ENCODE measurements at regions not wholly inside any gene's neighbourhood (a gene's known extent, or its start where the extent isn't known, plus 50 kb on each side); places are given as distances from the start of the nearest gene placed in this dataset.

GRCh38 chr4:23134331-23134730 is 441.6 kb downstream of the GBA3 start:
- H3K4me3 ChIP-seq (ENCODE audit: low read length in 3 of 3), result no peak overlapping the region
- no peaks in the 10 kb centered on the region for H3K27me3 ChIP-seq (ENCODE audit: control insufficient read depth, insufficient read depth, low read length)
- H3K36me3 ChIP-seq (ENCODE audit: control insufficient read depth in 2 of 3, insufficient read depth in 3 of 3, low read length in 3 of 3), result no peaks in the 10 kb centered on the region
- TF ChIP-seq CTCF (IDR thresholded peaks at IDR 0.05; ENCODE audit: borderline replicate concordance, extremely low read depth, insufficient read depth), result no peak
- DNase-seq (no peak), FAIRE-seq (no peak)
- intact Hi-C loops (cut with DNase I), result no loop called here
- no peaks in the 10 kb centered on the region for H3K9me3 ChIP-seq (ENCODE audit: control insufficient read depth in 2 of 3, insufficient read depth in 1 of 3, low read length in 3 of 3)
- no peaks in the 10 kb centered on the region for H3K4me1 ChIP-seq (ENCODE audit: control insufficient read depth in 2 of 3, insufficient read depth in 2 of 3, low read depth in 1 of 3, low read length in 3 of 3)
- no peak overlapping the region for H3K27ac ChIP-seq (ENCODE audit: low read depth in 2 of 2, low read length in 2 of 2)
- H3K9ac ChIP-seq (ENCODE audit: low read length in 3 of 3), result no peak overlapping the region

GRCh38 chr4:23130845-23131244 is 438.1 kb downstream of the GBA3 start:
- Histone ChIP-seq H3K27ac (ENCODE audit: low read depth in 2 of 2, low read length in 2 of 2) (no peak overlapping the region), H3K36me3 (ENCODE audit: control insufficient read depth in 2 of 3, insufficient read depth in 3 of 3, low read length in 3 of 3) (no peaks in the 10 kb centered on the region), H3K9me3 (ENCODE audit: control insufficient read depth in 2 of 3, insufficient read depth in 1 of 3, low read length in 3 of 3) (no peaks in the 10 kb centered on the region), H3K27me3 (ENCODE audit: control insufficient read depth, insufficient read depth, low read length) (no peaks in the 10 kb centered on the region), H3K4me3 (ENCODE audit: low read length in 3 of 3) (no peak overlapping the region), H3K4me1 (ENCODE audit: control insufficient read depth in 2 of 3, insufficient read depth in 2 of 3, low read depth in 1 of 3, low read length in 3 of 3) (no peaks in the 10 kb centered on the region), H3K9ac (ENCODE audit: low read length in 3 of 3) (no peak overlapping the region)
- FAIRE-seq, result no peak
- intact Hi-C loops (cut with DNase I), result no loop called here
- no peak for DNase-seq
- no peak for TF ChIP-seq CTCF (IDR thresholded peaks at IDR 0.05; ENCODE audit: borderline replicate concordance, extremely low read depth, insufficient read depth)

GRCh38 chr4:23125118-23125517 is 432.4 kb downstream of the GBA3 start:
- Histone ChIP-seq H3K36me3 (ENCODE audit: control insufficient read depth in 2 of 3, insufficient read depth in 3 of 3, low read length in 3 of 3) (no peaks in the 10 kb centered on the region), H3K9ac (ENCODE audit: low read length in 3 of 3) (no peak overlapping the region), H3K4me1 (ENCODE audit: control insufficient read depth in 2 of 3, insufficient read depth in 2 of 3, low read depth in 1 of 3, low read length in 3 of 3) (no peaks in the 10 kb centered on the region), H3K4me3 (ENCODE audit: low read length in 3 of 3) (no peak overlapping the region), H3K27ac (ENCODE audit: low read depth in 2 of 2, low read length in 2 of 2) (no peak overlapping the region), H3K27me3 (ENCODE audit: control insufficient read depth, insufficient read depth, low read length) (no peaks in the 10 kb centered on the region), H3K9me3 (ENCODE audit: control insufficient read depth in 2 of 3, insufficient read depth in 1 of 3, low read length in 3 of 3) (no peaks in the 10 kb centered on the region)
- FAIRE-seq (no peak), DNase-seq (no peak)
- intact Hi-C loops (cut with DNase I), result no loop called here
- no peak for TF ChIP-seq CTCF (IDR thresholded peaks at IDR 0.05; ENCODE audit: borderline replicate concordance, extremely low read depth, insufficient read depth)

- Histone ChIP-seq H3K27me3 (ENCODE audit: control insufficient read depth, insufficient read depth, low read length) (no peaks in the 10 kb centered on the region), H3K36me3 (ENCODE audit: control insufficient read depth in 2 of 3, insufficient read depth in 3 of 3, low read length in 3 of 3) (no peaks in the 10 kb centered on the region), H3K9me3 (ENCODE audit: control insufficient read depth in 2 of 3, insufficient read depth in 1 of 3, low read length in 3 of 3) (no peaks in the 10 kb centered on the region), H3K4me3 (ENCODE audit: low read length in 3 of 3) (no peak overlapping the region), H3K27ac (ENCODE audit: low read depth in 2 of 2, low read length in 2 of 2) (no peak overlapping the region), H3K4me1 (ENCODE audit: control insufficient read depth in 2 of 3, insufficient read depth in 2 of 3, low read depth in 1 of 3, low read length in 3 of 3) (no peaks in the 10 kb centered on the region), H3K9ac (ENCODE audit: low read length in 3 of 3) (no peak overlapping the region)
- DNase-seq, result no peak
- intact Hi-C loops (cut with DNase I), result no loop called here
- no peak for FAIRE-seq
- no peak for TF ChIP-seq CTCF (IDR thresholded peaks at IDR 0.05; ENCODE audit: borderline replicate concordance, extremely low read depth, insufficient read depth)
These were observed 430.1 kb downstream of the GBA3 start for GRCh38 chr4:23122666-23123400.
